SH-SY5Y (cell line): ENCODE measurements at regions not wholly inside any gene's neighbourhood (a gene's known extent, or its start where the extent isn't known, plus 50 kb on each side); places are given as distances from the start of the nearest gene placed in this dataset.

Experiments
- GATA2 ChIP-seq: IDR thresholded peaks from 2 replicates; pipeline ENCODE4 v1.6.1; 2011; ENCODE audit warnings: mild to moderate bottlenecking, low read depth, low read length
- GATA3 ChIP-seq: IDR thresholded peaks from 2 replicates; pipeline ENCODE4 v1.6.1; 2011; ENCODE audit warnings: low read depth, mild to moderate bottlenecking, low read length, moderate library complexity

DNA sequence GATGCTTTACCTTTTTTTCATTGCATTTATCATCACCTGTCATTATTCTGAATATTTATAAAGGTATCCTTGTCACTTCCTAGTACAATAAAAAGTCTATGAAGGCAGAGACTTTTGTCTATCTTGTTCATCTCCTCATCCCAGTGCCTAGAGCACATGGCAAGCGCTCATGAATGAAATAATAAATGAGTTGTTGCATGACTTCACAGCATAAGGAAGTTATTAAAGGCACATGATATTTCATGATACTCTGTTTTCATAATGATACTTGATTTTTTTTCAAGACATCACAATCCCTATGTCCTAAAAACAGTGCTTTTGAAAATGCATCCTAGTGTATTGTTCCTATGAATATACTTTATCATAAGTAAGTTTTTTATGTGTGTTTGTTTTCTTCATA, 310.6 kb upstream of the RSPO3 start:
- no peak for TF ChIP-seq GATA3
- no peak for TF ChIP-seq GATA2
